Thymus (tissue), 11 donors: ENCODE measurements at regions not wholly inside any gene's neighbourhood (a gene's known extent, or its start where the extent isn't known, plus 50 kb on each side); places are given as distances from the start of the nearest gene placed in this dataset.
A peak's percentile ranks its signal among the peaks of the same experiment; 100 is the strongest.
"Not testable (repeated sequence)": the region's sequence is repeated elsewhere in the genome, so short reads cannot be mapped to it uniquely, and the experiment has no call there.

Experiments used
- DNase-seq, 9 donors: peaks; one replicate each; pipeline ENCODE4 v3.0.0-alpha.2; 2013; ENCODE audit warnings: low spot score in 9 of 9, low read depth in 6 of 9, missing footprints in 1 of 9
- H3K27ac ChIP-seq, 2 donors: one replicate each; pipeline ENCODE4 v1.5.1; 2013; ENCODE audit warnings: control low read depth in 1 of 2, low read depth in 1 of 2, low read length in 1 of 2, mild to moderate bottlenecking in 1 of 2, moderate library complexity in 1 of 2
- H3K27me3 ChIP-seq, 2 donors: one replicate each; pipeline ENCODE4 v1.5.1; 2013; ENCODE audit warnings: low read length in 1 of 2; ENCODE audit not compliant: control insufficient read depth in 2 of 2, insufficient read depth in 1 of 2
- H3K36me3 ChIP-seq, 2 donors: one replicate each; pipeline ENCODE4 v1.5.1; 2013; ENCODE audit warnings: low read length in 1 of 2, mild to moderate bottlenecking in 1 of 2, moderate library complexity in 1 of 2; ENCODE audit not compliant: control insufficient read depth in 2 of 2, insufficient read depth in 2 of 2
- H3K4me1 ChIP-seq, 2 donors: one replicate each; pipeline ENCODE4 v1.5.1; 2013; ENCODE audit warnings: low read length in 2 of 2; ENCODE audit not compliant: control insufficient read depth in 2 of 2, insufficient read depth in 2 of 2
- H3K4me3 ChIP-seq, 2 donors: one replicate each; pipeline ENCODE4 v1.5.1; 2013; ENCODE audit warnings: low read length in 2 of 2, control low read depth in 1 of 2, mild to moderate bottlenecking in 1 of 2
- H3K9me3 ChIP-seq, 2 donors: one replicate each; pipeline ENCODE4 v1.5.1; 2013; ENCODE audit warnings: low read length in 1 of 2, mild to moderate bottlenecking in 1 of 2; ENCODE audit not compliant: control insufficient read depth in 2 of 2, insufficient read depth in 1 of 2
- WGBS: extraction: QIAGEN DNeasy Blood & Tissue Kit; methylation state at CpG from one replicate; pipeline ENCODE4 v1.1.7; 2013; 5-methylcytosine and 5-hydroxymethylcytosine counted together
- donor health status: healthy.

DNA sequence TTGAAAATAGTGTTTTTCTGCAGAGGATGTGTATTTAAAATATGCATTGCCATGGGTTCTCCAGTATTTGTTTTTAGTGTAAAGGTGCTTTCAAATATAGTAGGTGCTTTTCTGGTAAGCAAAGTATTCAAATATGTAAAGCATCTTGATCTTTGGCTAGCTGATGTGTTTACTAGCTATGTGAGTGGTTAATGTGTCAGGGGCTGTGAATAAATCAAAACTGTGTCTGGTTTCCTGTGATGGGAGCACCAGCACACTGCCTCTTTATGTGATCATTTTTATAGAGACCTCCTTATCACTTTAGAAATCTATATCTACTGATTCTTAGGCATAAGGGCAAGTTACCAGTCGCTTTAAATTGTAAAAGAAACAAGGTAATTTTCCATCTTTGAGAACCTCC is 388.9 kb upstream of the MAN1A1 start:
- H3K4me1 ChIP-seq = peaks cover 0 to 5% of the 10 kb centered on the region in 2 donors
- H3K36me3 ChIP-seq = no peaks in the 10 kb centered on the region
- H3K9me3 ChIP-seq = no peaks in the 10 kb centered on the region
- 39% methylated on average over 1 of the region's 1 CpG for WGBS
- no peak for DNase-seq
- no peak overlapping the region for H3K27ac ChIP-seq
- H3K4me3 ChIP-seq = no peak overlapping the region
- H3K27me3 ChIP-seq = no peaks in the 10 kb centered on the region

DNA sequence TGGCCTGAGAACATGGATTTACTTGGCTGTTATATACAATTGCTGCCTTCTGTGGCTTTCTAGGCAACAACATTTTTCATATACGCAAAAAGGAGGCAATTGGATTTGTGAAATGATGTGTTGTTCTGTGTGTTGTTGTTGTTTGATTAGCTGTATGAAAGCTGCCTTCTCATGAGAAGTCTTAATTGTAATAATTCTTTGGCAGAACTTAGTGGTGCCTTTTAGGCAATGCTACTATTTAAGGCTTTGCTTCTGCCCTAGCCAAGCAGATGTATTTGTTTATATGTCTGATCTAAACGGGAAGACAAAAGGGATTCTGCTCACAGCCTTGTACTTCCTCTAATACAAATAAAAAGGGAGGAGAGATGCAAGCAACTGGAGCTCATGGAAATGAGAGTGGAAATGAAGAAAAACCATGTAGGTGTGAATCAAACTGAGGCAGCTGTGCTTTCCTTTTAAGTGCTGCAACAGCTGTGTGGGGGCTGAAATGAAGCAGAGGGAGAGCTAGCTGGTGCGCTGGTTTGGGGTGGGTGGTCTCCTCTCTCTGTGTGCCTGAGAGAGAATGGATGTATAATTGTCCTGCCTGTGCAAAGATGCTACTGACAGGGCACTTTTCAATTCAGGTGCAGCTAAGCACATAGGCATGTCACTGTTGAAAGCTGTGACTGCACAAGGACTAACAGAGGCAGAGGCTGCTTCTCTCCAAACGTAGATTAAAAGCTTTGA is 386.9 kb upstream of the MAN1A1 start:
- Histone ChIP-seq H3K27ac (no peak overlapping the region), H3K4me1 (peaks cover 0 to 5% of the 10 kb centered on the region in 2 donors), H3K27me3 (no peaks in the 10 kb centered on the region), H3K4me3 (no peak overlapping the region), H3K9me3 (no peaks in the 10 kb centered on the region), H3K36me3 (no peaks in the 10 kb centered on the region)
- no peak for DNase-seq
- WGBS = 51% methylated on average over 4 of the region's 4 CpGs

DNA sequence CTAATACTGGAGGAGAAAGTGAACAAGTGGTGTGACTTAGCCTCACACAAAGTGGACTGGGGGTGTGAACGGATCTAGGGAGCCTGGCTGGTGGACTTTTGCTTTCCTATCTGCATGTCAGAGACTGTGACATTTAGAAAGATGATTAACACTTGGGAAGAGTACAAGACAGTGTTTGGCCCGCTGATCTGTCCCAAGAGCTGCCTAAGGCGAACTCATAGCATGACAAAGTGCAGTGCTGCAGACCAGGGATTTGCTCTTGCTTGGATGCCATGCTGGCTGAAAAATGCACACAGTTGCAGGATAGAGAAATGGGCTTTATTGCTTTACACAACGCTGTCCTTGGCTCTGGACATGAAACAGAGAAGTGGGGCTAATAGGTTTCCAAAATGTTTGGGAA is 386.0 kb upstream of the MAN1A1 start:
- 96% methylated on average over 4 of the region's 4 CpGs for WGBS
- no peak overlapping the region for H3K27ac ChIP-seq
- H3K36me3 ChIP-seq = no peaks in the 10 kb centered on the region
- H3K27me3 ChIP-seq = no peaks in the 10 kb centered on the region
- peaks cover 0 to 5% of the 10 kb centered on the region in 2 donors for H3K4me1 ChIP-seq
- no peaks in the 10 kb centered on the region for H3K9me3 ChIP-seq
- H3K4me3 ChIP-seq = no peak overlapping the region
- DNase-seq = no peak

DNA sequence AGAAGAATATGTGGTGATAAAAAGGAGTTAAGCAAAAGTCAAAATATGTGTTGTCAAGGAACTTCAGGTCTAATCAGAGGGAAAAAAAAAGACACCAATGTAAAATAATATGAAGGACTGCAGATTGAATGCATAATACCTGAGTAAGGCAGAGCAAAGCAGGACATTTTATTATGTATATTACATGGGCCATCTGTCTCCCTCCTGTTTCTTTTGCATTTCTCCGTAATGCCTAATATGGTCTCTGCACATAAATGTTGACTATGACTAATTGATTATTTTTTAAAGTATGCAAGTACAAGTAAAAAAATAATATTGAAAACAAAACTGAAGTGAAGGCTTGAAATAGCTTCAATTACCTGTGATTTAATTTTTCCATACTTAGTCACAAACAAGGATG is 384.7 kb upstream of the MAN1A1 start:
- H3K27ac ChIP-seq = no peak overlapping the region
- H3K4me3 ChIP-seq = no peak overlapping the region
- 98% methylated on average over 1 of the region's 1 CpG for WGBS
- H3K4me1 ChIP-seq = peaks cover 0 to 5% of the 10 kb centered on the region in 2 donors
- H3K9me3 ChIP-seq = no peaks in the 10 kb centered on the region
- H3K36me3 ChIP-seq = no peaks in the 10 kb centered on the region
- DNase-seq = no peak
- no peaks in the 10 kb centered on the region for H3K27me3 ChIP-seq

DNA sequence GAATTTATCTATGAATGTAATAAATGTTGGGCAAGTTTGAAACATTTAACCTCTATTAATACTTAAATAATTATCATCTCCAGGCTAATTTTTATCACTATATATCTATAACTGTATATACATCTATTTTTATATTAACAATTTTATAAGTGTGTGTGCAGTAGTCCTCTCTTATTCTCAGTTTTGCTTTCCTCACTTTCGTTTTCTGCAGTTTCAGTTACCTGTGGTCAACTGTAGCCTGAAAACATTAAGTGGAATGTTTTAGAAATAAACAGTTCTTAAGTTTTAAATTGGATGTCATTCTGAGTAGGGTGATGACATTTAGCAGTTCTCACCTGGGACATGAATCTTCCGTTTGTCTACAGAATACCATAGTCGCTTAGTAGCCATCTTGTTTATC is 379.4 kb upstream of the MAN1A1 start:
- WGBS = 58% methylated on average over 3 of the region's 3 CpGs
- DNase-seq = no peak
- peaks cover 0 to 12% of the 10 kb centered on the region in 2 donors for H3K4me1 ChIP-seq
- H3K27me3 ChIP-seq = no peaks in the 10 kb centered on the region
- H3K36me3 ChIP-seq = no peaks in the 10 kb centered on the region
- no peak overlapping the region for H3K4me3 ChIP-seq
- H3K9me3 ChIP-seq = no peaks in the 10 kb centered on the region
- H3K27ac ChIP-seq = no peak overlapping the region

DNA sequence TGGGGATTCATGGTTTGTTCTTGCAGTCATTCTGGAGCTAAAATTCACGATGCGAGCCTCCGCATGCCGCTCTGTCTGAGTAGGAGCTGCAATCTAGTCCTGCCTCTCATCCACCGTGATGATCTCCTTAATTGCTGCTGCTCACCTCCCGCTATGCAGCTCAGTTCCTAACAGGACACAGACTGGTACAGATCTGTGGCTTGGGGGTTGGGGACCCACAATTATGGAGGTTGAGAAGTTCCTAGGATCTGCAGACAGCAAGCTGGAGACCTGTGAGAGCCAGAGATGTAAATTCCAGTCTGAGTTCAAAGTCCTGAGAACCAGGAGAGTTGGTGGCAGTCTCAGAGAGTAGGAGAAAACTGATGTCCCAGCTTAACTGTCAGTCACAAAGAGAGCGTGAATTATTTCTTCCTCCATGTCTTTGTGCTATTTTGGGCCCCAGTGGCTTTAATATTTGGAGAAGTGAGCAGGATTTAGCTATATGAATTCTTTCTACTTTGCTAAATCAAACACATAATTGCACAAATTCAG is 378.7 kb upstream of the MAN1A1 start:
- H3K27me3 ChIP-seq = no peaks in the 10 kb centered on the region
- peaks cover 0 to 12% of the 10 kb centered on the region in 2 donors for H3K4me1 ChIP-seq
- H3K9me3 ChIP-seq = no peaks in the 10 kb centered on the region
- no peak for DNase-seq
- H3K4me3 ChIP-seq = no peak overlapping the region
- H3K36me3 ChIP-seq = no peaks in the 10 kb centered on the region
- WGBS = 92% methylated on average over 7 of the region's 7 CpGs
- H3K27ac ChIP-seq = no peak overlapping the region

DNA sequence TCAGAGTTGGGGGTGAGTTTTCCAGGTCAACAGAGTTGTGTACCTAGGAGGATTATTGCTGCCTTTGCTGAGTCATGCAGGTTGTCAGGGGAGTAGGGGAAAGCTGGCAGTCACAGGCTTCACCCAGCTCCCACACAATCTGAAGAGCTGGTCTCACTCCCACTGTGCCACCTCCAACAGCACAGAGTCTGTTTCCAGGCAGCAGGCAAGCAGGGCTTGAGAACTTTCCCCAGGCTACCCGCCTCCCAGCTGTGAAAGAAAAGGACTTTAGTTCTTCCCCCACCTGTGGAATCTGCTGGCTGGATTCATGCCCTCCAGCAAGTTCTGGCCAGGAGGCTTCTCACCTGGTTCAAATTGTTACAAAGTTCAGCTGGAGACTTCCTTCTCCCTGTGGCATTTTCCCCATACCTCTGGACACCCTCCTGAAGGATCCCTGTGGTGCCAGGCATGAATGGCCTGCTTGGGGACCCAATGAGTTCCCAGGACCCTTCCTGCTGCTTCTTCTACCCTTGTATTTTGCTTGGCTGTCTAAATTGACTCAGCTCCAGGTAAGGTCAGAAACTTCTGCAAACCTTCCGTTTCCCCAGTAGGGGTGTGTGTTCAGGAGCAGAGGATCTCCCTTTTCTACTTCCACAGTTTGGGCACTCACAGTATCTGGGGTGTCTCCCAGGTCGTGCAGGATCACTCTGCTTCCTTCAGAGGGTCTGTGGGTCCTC is 378.1 kb upstream of the MAN1A1 start:
- H3K4me3 ChIP-seq = no peak overlapping the region
- WGBS = 77% methylated on average over 3 of the region's 3 CpGs
- no peaks in the 10 kb centered on the region for H3K9me3 ChIP-seq
- DNase-seq = no peak
- H3K36me3 ChIP-seq = no peaks in the 10 kb centered on the region
- H3K4me1 ChIP-seq = peaks cover 0 to 12% of the 10 kb centered on the region in 2 donors
- no peaks in the 10 kb centered on the region for H3K27me3 ChIP-seq
- no peak overlapping the region for H3K27ac ChIP-seq

DNA sequence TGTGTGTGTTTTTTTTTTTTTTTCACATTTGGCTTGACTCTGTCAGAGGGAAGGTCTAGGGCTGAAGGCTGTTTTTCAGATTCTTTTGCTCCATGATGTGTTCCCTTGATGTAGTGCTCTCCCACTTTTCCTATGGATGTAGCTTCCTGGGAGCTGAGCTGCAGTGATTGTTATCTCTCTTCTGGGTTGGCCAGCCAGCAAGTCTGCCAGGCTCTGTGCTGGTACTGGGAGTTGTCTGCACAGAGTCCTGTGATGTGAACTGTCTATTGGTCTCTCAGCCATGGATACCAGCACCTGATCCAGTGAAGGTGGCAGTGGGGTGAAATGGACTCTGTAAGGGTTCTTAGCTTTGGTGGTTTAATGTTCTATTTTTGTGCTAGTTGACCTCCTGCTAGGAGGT is 377.4 kb upstream of the MAN1A1 start:
- H3K4me1 ChIP-seq = peaks cover 0 to 12% of the 10 kb centered on the region in 2 donors
- DNase-seq, H3K36me3 ChIP-seq, H3K9me3 ChIP-seq, H3K4me3 ChIP-seq, H3K27me3 ChIP-seq, H3K27ac ChIP-seq: not testable (repeated sequence)

DNA sequence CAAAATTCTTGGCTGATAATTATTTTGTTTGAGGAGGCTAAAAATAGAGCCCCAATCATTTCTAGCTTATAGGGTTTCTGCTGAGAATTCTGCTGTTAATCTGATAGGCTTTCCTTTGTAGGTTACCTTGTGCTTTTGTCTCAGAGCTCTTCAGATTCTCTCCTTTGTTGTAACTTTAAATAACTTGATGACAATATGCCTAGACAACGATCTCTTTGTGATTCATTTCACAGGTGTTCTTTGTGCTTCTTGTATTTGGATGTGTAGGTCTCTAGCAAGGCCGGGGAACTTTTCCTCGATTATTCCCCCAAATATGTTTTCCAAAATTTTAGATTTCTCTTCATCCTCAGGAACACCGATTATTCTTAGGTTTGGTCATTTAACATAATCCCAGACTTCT is 376.5 kb upstream of the MAN1A1 start:
- no peak overlapping the region for H3K27ac ChIP-seq
- 64% methylated on average over 4 of the region's 4 CpGs for WGBS
- no peaks in the 10 kb centered on the region for H3K36me3 ChIP-seq
- no peak overlapping the region for H3K4me3 ChIP-seq
- peak in 3 of 9 donors; percentile 5 to 34 (median 8) for DNase-seq
- H3K9me3 ChIP-seq = no peaks in the 10 kb centered on the region
- H3K4me1 ChIP-seq = peaks cover 0 to 12% of the 10 kb centered on the region in 2 donors
- H3K27me3 ChIP-seq = no peaks in the 10 kb centered on the region
